K562 (cell line): ENCODE measurements at regions not wholly inside any gene's neighbourhood (a gene's known extent, or its start where the extent isn't known, plus 50 kb on each side); places are given as distances from the start of the nearest gene placed in this dataset.

Experiments used
- ATAC-seq: fragments of 200-7000 bp; cut with Tn5 transposase; 3 replicates; pipeline ENCODE4 v1.9.1; 2020; ENCODE audit warnings: moderate library complexity
- BruUV-seq: library from RNA; stranded (reverse); fragments of 400-500 nt; replicated peaks from 2 replicates; lab custom pipeline; 2021; lab: Mats Ljungman, UMichigan
- CTCF ChIA-PET: fragments of 300-600 bp; formaldehyde crosslinking; extraction: SDS; loops from one replicate; lab custom pipeline; 2021; ENCODE audit warnings: low intra/inter-chr PET ratio; lab: Yijun Ruan, JAX
- POLR2A ChIA-PET: fragments of 300-600, 350-650 bp; sonication (Branson Sonifier 250); formaldehyde crosslinking; extraction: SDS; loops from one replicate; lab custom pipeline; 2021; ENCODE audit warnings: antibody characterized with exemption, inconsistent platforms; lab: Yijun Ruan, JAX
- DNase-seq, 4 experiments: peaks; one replicate each; pipeline versions ENCODE4 v3.0.0 to v3.0.0-alpha.2; 2011 to 2018; ENCODE audit warnings: low spot score in 3 of 4, mixed read lengths in 3 of 4; ENCODE audit errors: extremely low read depth in 1 of 4
- FAIRE-seq: peaks from 2 replicates; lab custom pipeline; 2011; peaks lifted over from hg19 to GRCh38; lab: Jason Lieb, UNC
- H2AFZ ChIP-seq: 2 replicates; pipeline ENCODE4 v1.6.0; 2011; ENCODE audit warnings: low read depth, low read length, control low read depth, inconsistent platforms
- H3K27ac ChIP-seq: fragments of 200-600 bp; 3 replicates; pipeline ENCODE4 v1.8.0; 2011; ENCODE audit warnings: low read depth, mild to moderate bottlenecking, control low read depth, inconsistent platforms, low read length, moderate library complexity, mixed read lengths; ENCODE audit errors: extremely low read depth
- H3K27me3 ChIP-seq, 2 experiments: fragments of 300-600 bp in 1 of 2; 2 replicates in 1 of 2; 3 replicates in 1 of 2; pipeline versions ENCODE4 v1.6.0 to v1.8.0; 2011; ENCODE audit warnings: inconsistent platforms in 2 of 2, low read length in 2 of 2, mild to moderate bottlenecking in 1 of 2, mixed read lengths in 1 of 2, moderate library complexity in 1 of 2; ENCODE audit not compliant: control insufficient read depth in 2 of 2, insufficient read depth in 2 of 2
- H3K36me3 ChIP-seq: fragments of 300-600 bp; 3 replicates; pipeline ENCODE4 v1.8.0; 2011; ENCODE audit warnings: mild to moderate bottlenecking, low read length, inconsistent platforms; ENCODE audit not compliant: control insufficient read depth, insufficient read depth
- H3K4me1 ChIP-seq, 2 experiments: fragments of 200-600 bp in 1 of 2; replicated peaks in 1 of 2; 2 replicates in 1 of 2; 3 replicates in 1 of 2; pipeline versions ENCODE4 v1.5.1 to v1.8.0; 2011; ENCODE audit warnings: inconsistent platforms in 2 of 2, low read length in 2 of 2, mild to moderate bottlenecking in 1 of 2, mixed read lengths in 1 of 2, moderate library complexity in 1 of 2; ENCODE audit not compliant: control insufficient read depth in 2 of 2, insufficient read depth in 2 of 2
- H3K4me2 ChIP-seq: 2 replicates; pipeline ENCODE4 v1.6.1; 2011; ENCODE audit warnings: low read length, control low read depth, inconsistent platforms, mixed read lengths; ENCODE audit not compliant: insufficient read depth
- H3K4me3 ChIP-seq: fragments of 200-600 bp; sonication (generic), shearing (Covaris generic); 2 replicates; pipeline ENCODE4 v1.5.1; 2016; ENCODE audit warnings: control low read depth, inconsistent platforms
- H3K79me2 ChIP-seq: fragments of 200-600 bp; 3 replicates; pipeline ENCODE4 v1.8.0; 2011; ENCODE audit warnings: low read length, inconsistent platforms; ENCODE audit not compliant: control insufficient read depth, insufficient read depth
- H3K9ac ChIP-seq, 2 experiments: 2 replicates each; pipeline versions ENCODE4 v1.6.0 to v1.6.1; 2011; ENCODE audit warnings: low read depth in 2 of 2, low read length in 2 of 2, control low read depth in 1 of 2, inconsistent platforms in 1 of 2, mild to moderate bottlenecking in 1 of 2, mixed read lengths in 1 of 2; ENCODE audit not compliant: insufficient read depth in 1 of 2
- H3K9me1 ChIP-seq: one replicate; pipeline ENCODE4 v1.6.0; 2011; ENCODE audit warnings: inconsistent platforms, mild to moderate bottlenecking, low read length, moderate library complexity; ENCODE audit not compliant: control insufficient read depth, insufficient read depth
- H3K9me3 ChIP-seq: replicated peaks from 2 replicates; pipeline ENCODE4 v1.5.1; 2011; ENCODE audit warnings: low read depth, low read length, inconsistent platforms; ENCODE audit not compliant: control insufficient read depth, insufficient read depth
- H4K20me1 ChIP-seq: replicated peaks from 2 replicates; pipeline ENCODE4 v1.6.1; 2011; ENCODE audit warnings: low read length, inconsistent platforms, mixed read lengths; ENCODE audit not compliant: control insufficient read depth, insufficient read depth
- FOXK1 ChIP-seq: sonication (generic); formaldehyde crosslinking; IDR thresholded peaks from 2 replicates; pipeline ENCODE4 v1.8.0; 2022; ENCODE audit warnings: missing genetic modification reagents, mild to moderate bottlenecking, borderline replicate concordance
- HMG20A ChIP-seq: fragments of 450-650 bp; formaldehyde crosslinking; conservative IDR thresholded peaks from 2 replicates; pipeline ENCODE4 v1.4.0; 2020; ENCODE audit warnings: mild to moderate bottlenecking, mixed read lengths
- NCOA4 ChIP-seq: fragments of 450-650 bp; IDR thresholded peaks from 2 replicates; pipeline ENCODE4 v1.6.1; 2018; ENCODE audit warnings: mild to moderate bottlenecking; ENCODE audit not compliant: partially characterized antibody
- SLC30A9 ChIP-seq: fragments of 250-450 bp; sonication (Bioruptor Pico); IDR thresholded peaks from 2 replicates; pipeline ENCODE4 v1.8.0; 2022; ENCODE audit warnings: mild to moderate bottlenecking, moderate library complexity
- ZBTB17 ChIP-seq: fragments of 450-650 bp; formaldehyde crosslinking; IDR thresholded peaks from 2 replicates; pipeline ENCODE4 v1.4.0; 2020; ENCODE audit warnings: mild to moderate bottlenecking
- ZSCAN32 ChIP-seq: fragments of 450-650 bp; formaldehyde crosslinking; IDR thresholded peaks from 2 replicates; pipeline ENCODE4 v1.4.0; 2020; ENCODE audit warnings: mild to moderate bottlenecking, moderate library complexity
- WGBS: fragments of 100-300 bp; shearing (Covaris generic); methylation state at CpG from one replicate; pipeline ENCODE4 v1.1.6; 2016; ENCODE audit warnings: low coverage, mixed read lengths; ENCODE audit not compliant: insufficient coverage; ENCODE audit errors: missing lambda C conversion rate; 5-methylcytosine and 5-hydroxymethylcytosine counted together
- in situ Hi-C: fragments of 300-500 bp; cut with MboI; formaldehyde crosslinking; loops from 4 replicates; pipeline ENCODE4 v1.15.0; 2018; ENCODE audit warnings: inconsistent platforms, mixed read lengths
- intact Hi-C: fragments of 100-400 bp; cut with micrococcal nuclease; formaldehyde crosslinking; loops from 2 replicates; pipeline ENCODE4 v1.14.2; 2022
- TF ChIP-seq, protein P1 (sequence below): fragments of 450-650 bp; formaldehyde crosslinking; IDR thresholded peaks from 2 replicates; pipeline ENCODE4 v1.4.0; 2022; ENCODE audit warnings: missing genetic modification characterization
- TF ChIP-seq, protein P2 (sequence below): fragments of 150-350 bp; conservative IDR thresholded peaks from 2 replicates; pipeline ENCODE4 v1.6.1; 2014; ENCODE audit warnings: low read length
- TF ChIP-seq, protein P3 (sequence below), 2 experiments: IDR thresholded peaks; 2 replicates each; pipeline ENCODE4 v1.6.1; 2012; ENCODE audit warnings: improper control_type of control experiment in 2 of 2, low read depth in 2 of 2, low read length in 2 of 2, borderline replicate concordance in 1 of 2

DNA sequence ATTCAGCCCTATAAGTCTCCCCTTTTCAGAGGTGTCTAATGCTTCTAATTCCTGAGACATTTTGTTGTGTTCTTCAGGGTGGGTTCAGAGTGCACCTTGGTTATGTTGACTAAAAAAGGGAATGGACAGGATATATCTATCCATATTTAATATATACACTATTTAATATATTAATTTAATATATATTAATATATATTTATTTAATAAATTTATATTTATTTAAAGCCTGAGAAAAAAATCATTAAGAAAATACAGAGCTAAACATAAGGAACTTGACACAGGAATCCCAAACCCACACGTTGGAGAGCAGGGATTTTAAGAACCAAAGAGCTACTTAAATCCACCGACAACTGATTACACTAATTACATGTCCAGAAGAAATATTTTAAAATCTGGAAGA, 674.2 kb upstream of the KIRREL3 start (continued):
- TF ChIP-seq, protein P1, sequence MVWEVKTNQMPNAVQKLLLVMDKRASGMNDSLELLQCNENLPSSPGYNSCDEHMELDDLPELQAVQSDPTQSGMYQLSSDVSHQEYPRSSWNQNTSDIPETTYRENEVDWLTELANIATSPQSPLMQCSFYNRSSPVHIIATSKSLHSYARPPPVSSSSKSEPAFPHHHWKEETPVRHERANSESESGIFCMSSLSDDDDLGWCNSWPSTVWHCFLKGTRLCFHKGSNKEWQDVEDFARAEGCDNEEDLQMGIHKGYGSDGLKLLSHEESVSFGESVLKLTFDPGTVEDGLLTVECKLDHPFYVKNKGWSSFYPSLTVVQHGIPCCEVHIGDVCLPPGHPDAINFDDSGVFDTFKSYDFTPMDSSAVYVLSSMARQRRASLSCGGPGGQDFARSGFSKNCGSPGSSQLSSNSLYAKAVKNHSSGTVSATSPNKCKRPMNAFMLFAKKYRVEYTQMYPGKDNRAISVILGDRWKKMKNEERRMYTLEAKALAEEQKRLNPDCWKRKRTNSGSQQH (CRISPR knock-in tag): no peak

DNA sequence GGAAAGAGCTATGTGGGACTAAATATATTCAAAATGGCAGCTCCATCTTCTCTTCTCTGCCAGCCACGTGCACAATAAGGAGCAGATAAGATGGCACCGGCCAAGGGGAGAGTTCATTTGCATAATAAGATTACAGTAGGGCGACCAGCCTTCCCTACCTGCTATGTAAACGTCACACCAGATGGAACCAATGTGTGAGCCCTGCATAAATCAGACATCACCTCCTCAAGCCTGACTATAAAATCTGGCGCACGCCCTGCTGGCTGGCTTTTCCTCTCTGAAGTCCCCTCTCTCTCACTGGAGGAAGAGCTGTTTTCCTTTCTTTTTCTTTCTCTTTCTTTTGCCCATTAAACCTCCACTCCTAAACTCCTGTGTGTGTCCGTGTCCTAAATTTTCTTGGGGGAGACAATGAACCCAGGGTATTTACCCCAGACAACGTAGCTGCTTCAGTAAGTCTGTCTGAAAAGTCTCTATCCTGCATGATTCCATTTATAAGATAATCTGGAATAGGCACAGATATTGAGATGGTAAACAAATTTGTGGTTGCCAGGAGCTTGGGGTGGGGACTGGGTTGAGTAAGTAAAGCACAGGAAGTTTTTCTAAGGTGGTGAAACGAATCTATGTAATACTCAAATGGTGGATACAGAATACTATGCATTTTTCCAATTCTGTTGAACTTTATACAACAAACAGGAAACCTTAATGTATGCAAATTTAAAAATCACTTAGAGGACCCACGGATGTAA, 670.0 kb upstream of the KIRREL3 start:
- TF ChIP-seq SLC30A9 (CRISPR knock-in tag) (no peak), HMG20A (no peak), ZBTB17 (CRISPR knock-in tag) (no peak), ZSCAN32 (CRISPR knock-in tag) (no peak), NCOA4 (no peak), FOXK1 (CRISPR knock-in tag) (no peak)
- TF ChIP-seq, protein P2, sequence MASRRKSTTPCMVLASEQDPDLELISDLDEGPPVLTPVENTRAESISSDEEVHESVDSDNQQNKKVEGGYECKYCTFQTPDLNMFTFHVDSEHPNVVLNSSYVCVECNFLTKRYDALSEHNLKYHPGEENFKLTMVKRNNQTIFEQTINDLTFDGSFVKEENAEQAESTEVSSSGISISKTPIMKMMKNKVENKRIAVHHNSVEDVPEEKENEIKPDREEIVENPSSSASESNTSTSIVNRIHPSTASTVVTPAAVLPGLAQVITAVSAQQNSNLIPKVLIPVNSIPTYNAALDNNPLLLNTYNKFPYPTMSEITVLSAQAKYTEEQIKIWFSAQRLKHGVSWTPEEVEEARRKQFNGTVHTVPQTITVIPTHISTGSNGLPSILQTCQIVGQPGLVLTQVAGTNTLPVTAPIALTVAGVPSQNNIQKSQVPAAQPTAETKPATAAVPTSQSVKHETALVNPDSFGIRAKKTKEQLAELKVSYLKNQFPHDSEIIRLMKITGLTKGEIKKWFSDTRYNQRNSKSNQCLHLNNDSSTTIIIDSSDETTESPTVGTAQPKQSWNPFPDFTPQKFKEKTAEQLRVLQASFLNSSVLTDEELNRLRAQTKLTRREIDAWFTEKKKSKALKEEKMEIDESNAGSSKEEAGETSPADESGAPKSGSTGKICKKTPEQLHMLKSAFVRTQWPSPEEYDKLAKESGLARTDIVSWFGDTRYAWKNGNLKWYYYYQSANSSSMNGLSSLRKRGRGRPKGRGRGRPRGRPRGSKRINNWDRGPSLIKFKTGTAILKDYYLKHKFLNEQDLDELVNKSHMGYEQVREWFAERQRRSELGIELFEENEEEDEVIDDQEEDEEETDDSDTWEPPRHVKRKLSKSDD: no peak
- TF ChIP-seq, protein P3, sequence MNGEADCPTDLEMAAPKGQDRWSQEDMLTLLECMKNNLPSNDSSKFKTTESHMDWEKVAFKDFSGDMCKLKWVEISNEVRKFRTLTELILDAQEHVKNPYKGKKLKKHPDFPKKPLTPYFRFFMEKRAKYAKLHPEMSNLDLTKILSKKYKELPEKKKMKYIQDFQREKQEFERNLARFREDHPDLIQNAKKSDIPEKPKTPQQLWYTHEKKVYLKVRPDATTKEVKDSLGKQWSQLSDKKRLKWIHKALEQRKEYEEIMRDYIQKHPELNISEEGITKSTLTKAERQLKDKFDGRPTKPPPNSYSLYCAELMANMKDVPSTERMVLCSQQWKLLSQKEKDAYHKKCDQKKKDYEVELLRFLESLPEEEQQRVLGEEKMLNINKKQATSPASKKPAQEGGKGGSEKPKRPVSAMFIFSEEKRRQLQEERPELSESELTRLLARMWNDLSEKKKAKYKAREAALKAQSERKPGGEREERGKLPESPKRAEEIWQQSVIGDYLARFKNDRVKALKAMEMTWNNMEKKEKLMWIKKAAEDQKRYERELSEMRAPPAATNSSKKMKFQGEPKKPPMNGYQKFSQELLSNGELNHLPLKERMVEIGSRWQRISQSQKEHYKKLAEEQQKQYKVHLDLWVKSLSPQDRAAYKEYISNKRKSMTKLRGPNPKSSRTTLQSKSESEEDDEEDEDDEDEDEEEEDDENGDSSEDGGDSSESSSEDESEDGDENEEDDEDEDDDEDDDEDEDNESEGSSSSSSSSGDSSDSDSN (IDR thresholded peaks at IDR 0.05; ENCODE audit: borderline replicate concordance in 1 of 2, low read depth in 2 of 2, low read length in 2 of 2): no peak
- TF ChIP-seq, all 486 proteins: peak for 0
- H2AFZ ChIP-seq: no peak overlapping the region
- ATAC-seq: no peak
- H3K9me1 ChIP-seq: no peaks in the 10 kb centered on the region
- no peak overlapping the region for H3K4me2 ChIP-seq
- H3K4me3 ChIP-seq: no peak overlapping the region
- H3K27ac ChIP-seq: no peak overlapping the region
- ChIA-PET POLR2A (no interaction called here), CTCF (no interaction called here)
- WGBS: under 1% methylated on average over 10 of the region's 10 CpGs
- no peaks in the 10 kb centered on the region for H3K4me1 ChIP-seq
- in situ Hi-C loops: no loop called here
- no peaks in the 10 kb centered on the region for H3K79me2 ChIP-seq
- H4K20me1 ChIP-seq: no peaks in the 10 kb centered on the region
- no peak for DNase-seq
- BruUV-seq: no TSS peak
- H3K27me3 ChIP-seq: no peaks in the 10 kb centered on the region
- intact Hi-C loops: no loop called here
- no peak overlapping the region for H3K9ac ChIP-seq
- no peaks in the 10 kb centered on the region for H3K36me3 ChIP-seq
- no peak for FAIRE-seq
- H3K9me3 ChIP-seq: no peaks in the 10 kb centered on the region
